Activated naive CD4-positive, alpha-beta T cell treated with anti-CD3 and anti-CD28 coated beads for 36 hours (primary cell): ENCODE measurements at regions not wholly inside any gene's neighbourhood (a gene's known extent, or its start where the extent isn't known, plus 50 kb on each side); places are given as distances from the start of the nearest gene placed in this dataset.

Experiments
- CTCF ChIA-PET: fragments of 350-600 bp; sonication (Branson Sonifier 250); formaldehyde crosslinking; loops from one replicate; lab custom pipeline; 2021; ENCODE audit warnings: antibody characterized with exemption; lab: Charles Lee
- DNase-seq: peaks from one replicate; pipeline ENCODE4 v3.0.0-alpha.2; 2020
- H3K27ac Mint-ChIP-seq: one replicate; pipeline ENCODE4 v1.8.0; 2021; ENCODE audit warnings: mild to moderate bottlenecking, mixed read lengths
- H3K27me3 Mint-ChIP-seq: one replicate; pipeline ENCODE4 v1.8.0; 2021; ENCODE audit warnings: low read depth, mixed read lengths
- H3K36me3 Mint-ChIP-seq: one replicate; pipeline ENCODE4 v1.8.0; 2021; ENCODE audit warnings: low read depth, mixed read lengths
- H3K4me1 Mint-ChIP-seq: one replicate; pipeline ENCODE4 v1.8.0; 2021; ENCODE audit warnings: low read depth, mixed read lengths
- H3K4me3 Mint-ChIP-seq: one replicate; pipeline ENCODE4 v1.8.0; 2021; ENCODE audit warnings: mild to moderate bottlenecking, moderate library complexity, mixed read lengths
- H3K9me3 Mint-ChIP-seq: one replicate; pipeline ENCODE4 v1.8.0; 2021; ENCODE audit warnings: mixed read lengths
- intact Hi-C: fragments of 100-400 bp; cut with micrococcal nuclease; formaldehyde crosslinking; loops from one replicate; pipeline ENCODE4 v1.15.1; 2023

DNA sequence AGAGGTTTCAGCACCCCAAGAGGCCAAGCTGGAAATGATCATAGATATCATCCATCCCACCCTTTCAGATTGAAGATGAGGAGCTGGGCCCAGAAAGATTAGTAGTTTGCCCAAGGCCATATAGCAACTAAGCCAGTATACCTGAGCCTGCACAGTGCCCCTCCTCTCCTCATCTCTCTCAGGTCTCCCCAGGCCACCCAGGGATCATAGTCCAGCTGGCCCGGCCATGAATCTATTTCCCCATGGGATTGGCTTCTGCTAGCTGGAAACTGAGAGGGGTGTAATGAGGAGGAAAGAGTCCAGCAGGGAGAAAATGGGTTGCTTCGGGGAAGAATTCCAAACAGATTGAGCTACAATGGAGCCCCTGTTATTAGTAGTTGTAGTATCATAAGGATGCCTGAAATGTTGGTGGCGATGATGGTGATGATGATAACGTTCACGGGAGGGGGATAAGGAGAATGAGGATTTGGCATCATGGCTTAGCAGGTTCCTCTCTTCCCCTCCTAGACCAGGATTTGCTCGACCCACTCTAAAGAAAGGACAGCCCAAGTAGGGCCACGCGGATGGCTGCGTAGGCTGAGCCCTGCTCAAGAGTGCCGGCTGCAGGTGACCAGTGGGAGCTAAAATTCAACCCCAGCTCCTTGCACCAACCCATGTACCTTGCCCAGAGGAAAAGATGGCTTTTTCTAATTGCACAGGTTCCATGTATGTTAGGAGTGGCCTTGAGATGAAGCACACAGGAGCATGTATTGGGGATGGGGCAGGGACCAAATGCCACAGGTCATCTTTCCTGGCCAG is 117.8 kb upstream of the PJA1 start:
- H3K4me3 Mint-ChIP-seq = no peak overlapping the region
- no peak for DNase-seq
- H3K27ac Mint-ChIP-seq = no peak overlapping the region
- intact Hi-C loops = loop anchor here (5.0 kb wide), 1 partner anchor 56 kb away; no protein-coding TSS in a partner anchor
- no peaks in the 10 kb centered on the region for H3K4me1 Mint-ChIP-seq
- H3K36me3 Mint-ChIP-seq = no peaks in the 10 kb centered on the region
- CTCF ChIA-PET = interaction anchor here (1.6 kb wide), 1 partner anchor 455 kb away, joined by 4 read pairs; the partner anchor contains the start of gene EFNB1
- H3K9me3 Mint-ChIP-seq = no peaks in the 10 kb centered on the region
- no peaks in the 10 kb centered on the region for H3K27me3 Mint-ChIP-seq

DNA sequence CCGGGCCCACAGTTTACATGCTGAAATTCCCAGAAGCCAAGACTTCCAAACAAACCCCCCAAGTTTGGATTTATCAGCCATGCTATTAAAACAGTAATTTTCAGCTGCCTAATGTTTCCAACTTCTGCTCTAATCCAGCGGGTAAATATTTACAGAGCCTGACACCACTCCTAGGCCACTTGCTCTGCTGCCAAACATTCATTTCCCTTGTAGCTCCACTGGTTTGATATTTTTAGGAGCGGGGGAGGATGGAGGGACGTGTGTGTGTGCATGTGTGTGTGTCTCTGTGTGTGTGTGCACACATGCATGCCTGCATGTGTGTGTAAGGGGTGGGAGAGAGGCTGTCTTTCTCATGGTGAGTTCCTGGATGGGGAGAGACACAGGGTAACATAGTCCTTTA is 115.7 kb upstream of the PJA1 start:
- no peak for DNase-seq
- no peaks in the 10 kb centered on the region for H3K4me1 Mint-ChIP-seq
- intact Hi-C loops = loop anchor here (5.0 kb wide), 1 partner anchor 54 kb away; no protein-coding TSS in a partner anchor

DNA sequence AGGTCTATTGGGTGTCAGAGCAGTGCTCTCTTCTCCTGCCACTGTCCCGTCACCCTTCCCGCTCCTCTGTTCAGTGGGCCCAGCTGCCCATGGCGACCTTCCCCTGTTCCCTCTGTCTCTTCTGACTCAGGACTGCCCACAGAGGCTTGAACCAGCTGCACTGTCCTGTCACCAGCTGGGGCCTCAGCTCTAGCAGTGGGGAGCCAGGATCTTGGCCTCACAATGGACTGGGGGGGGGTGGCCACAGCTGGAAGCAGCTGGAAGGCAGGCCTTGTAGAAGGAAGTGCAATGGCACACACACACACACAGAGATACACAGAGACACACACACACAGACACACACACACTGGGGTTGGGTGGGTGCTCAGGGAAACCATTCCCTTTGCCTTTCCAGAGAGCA is 114.0 kb upstream of the PJA1 start:
- intact Hi-C loops = no loop called here
- DNase-seq = no peak
- Mint-ChIP-seq H3K27ac (no peak overlapping the region), H3K27me3 (no peaks in the 10 kb centered on the region), H3K4me1 (no peaks in the 10 kb centered on the region), H3K9me3 (no peaks in the 10 kb centered on the region), H3K4me3 (no peak overlapping the region), H3K36me3 (no peaks in the 10 kb centered on the region)
- CTCF ChIA-PET = no interaction called here

More for the DNA sequence above, 115.7 kb upstream of the PJA1 start:
- Mint-ChIP-seq H3K4me3 (no peak overlapping the region), H3K36me3 (no peaks in the 10 kb centered on the region), H3K27ac (no peak overlapping the region), H3K27me3 (no peaks in the 10 kb centered on the region), H3K9me3 (no peaks in the 10 kb centered on the region)
- CTCF ChIA-PET = no interaction called here

DNA sequence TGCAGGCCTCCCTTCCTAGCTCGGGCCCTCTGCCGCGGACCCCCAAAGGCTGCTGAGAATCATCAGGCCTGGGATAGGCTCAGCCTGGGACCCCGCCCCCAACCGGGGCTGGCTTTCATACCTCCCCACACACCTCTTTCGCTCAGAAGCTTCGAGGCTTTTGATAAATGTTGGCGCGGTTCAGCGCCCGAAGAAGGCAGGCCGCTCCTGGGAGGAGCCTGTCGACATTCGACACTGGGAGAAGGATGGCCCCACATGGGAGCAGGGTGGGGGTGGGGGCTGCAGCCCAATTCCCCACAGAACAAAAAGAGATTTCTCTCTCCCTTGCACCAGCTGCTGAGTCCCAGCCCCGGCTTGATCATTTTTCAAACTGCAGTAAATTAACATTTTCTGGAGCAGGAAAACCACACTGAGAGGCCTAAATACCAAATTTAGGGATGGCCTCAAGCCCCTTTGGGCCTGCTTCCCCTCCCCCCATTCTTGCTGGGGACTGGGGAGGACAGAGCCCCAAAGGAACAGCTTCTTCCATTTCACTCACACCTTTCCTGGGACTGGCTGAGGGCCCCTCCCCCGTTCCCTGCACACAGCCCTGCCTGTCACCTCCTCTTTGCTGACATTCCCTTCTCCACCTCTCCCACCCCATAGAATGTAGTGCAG is 112.9 kb upstream of the PJA1 start:
- Mint-ChIP-seq H3K9me3 (no peaks in the 10 kb centered on the region), H3K36me3 (no peaks in the 10 kb centered on the region), H3K4me3 (no peak overlapping the region), H3K27ac (no peak overlapping the region), H3K27me3 (no peaks in the 10 kb centered on the region), H3K4me1 (no peaks in the 10 kb centered on the region)
- CTCF ChIA-PET = no interaction called here
- intact Hi-C loops = no loop called here
- DNase-seq = no peak

DNA sequence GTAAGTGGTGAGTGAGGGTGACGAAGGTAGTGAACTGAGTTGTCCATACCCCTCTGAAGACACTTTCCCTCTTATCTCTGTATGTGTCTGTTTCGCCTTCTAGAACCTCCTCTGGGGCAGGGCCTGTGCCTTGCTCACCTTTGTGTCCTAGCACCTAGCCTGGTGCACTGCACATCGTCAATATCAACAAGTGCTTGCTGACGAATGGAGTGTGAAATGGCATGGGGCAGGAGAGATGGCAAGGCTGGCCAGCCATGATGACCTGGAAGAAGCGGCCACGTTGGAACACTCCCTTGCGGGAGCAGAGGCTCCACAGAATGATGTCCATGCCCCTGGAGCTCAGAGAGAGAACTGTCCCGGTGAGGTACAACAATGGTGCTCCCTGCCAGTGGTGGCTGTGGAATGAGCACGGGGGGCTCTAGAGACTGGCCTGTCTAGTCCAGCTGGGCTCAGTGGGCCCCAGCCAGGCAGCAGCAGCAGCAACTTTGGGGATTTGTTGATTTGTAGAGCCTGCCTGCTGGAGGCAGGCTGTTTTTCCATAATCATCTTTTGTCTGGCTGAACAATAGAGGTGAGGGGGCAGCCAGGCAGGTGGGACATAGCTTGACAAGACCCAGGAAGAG is 112.2 kb upstream of the PJA1 start:
- no peak for DNase-seq
- intact Hi-C loops = no loop called here
- Mint-ChIP-seq H3K27ac (no peak overlapping the region), H3K4me1 (no peaks in the 10 kb centered on the region), H3K27me3 (no peaks in the 10 kb centered on the region), H3K36me3 (no peaks in the 10 kb centered on the region), H3K4me3 (no peak overlapping the region), H3K9me3 (no peaks in the 10 kb centered on the region)
- CTCF ChIA-PET = no interaction called here

DNA sequence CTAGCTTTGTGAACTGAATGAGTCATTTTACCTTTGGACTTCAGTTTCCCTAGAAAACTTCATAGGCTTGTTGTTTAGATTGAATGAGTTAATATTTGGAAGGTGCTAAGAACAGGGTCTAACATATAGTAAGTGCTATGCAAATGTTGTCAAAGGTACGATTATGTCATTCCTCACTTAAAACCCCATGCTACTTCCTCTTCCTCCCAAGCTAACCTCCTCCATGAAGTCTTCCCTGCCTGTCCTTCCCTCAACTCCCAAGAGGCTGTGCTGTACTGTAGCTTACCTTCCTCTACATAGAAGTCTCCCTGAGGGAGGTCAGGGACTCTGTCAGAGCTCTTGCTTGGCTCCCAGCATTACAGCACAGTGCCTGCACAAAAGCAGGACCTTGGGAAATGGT is 103.4 kb upstream of the PJA1 start:
- intact Hi-C loops = no loop called here
- no peak overlapping the region for H3K27ac Mint-ChIP-seq
- no peak for DNase-seq
- H3K36me3 Mint-ChIP-seq = no peaks in the 10 kb centered on the region
- CTCF ChIA-PET = no interaction called here
- H3K27me3 Mint-ChIP-seq = no peaks in the 10 kb centered on the region
- H3K4me1 Mint-ChIP-seq = peaks cover 1% of the 10 kb centered on the region
- no peak overlapping the region for H3K4me3 Mint-ChIP-seq
- H3K9me3 Mint-ChIP-seq = no peaks in the 10 kb centered on the region

DNA sequence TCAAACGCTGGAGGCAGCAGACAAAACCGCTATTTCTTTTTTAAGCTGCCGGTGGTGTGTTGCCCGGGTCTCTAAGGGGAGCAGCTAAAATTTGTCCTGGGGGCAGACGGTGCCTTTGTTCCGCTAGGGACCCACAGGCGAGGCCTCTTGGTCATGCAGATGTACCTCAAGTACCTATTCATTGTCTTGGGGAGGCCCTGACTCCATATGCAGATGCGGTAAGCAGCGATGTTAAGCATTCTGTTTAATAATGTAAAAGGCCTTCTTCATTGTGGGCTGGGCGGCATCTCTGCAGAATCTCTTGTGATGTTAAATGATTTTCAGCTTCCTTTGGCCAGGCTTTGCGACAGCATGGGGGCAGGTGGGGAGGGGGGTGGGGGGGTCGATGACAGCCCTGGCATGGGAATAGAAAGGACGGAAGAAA is 98.9 kb upstream of the PJA1 start:
- Mint-ChIP-seq H3K27ac (no peak overlapping the region), H3K36me3 (no peaks in the 10 kb centered on the region), H3K4me3 (no peak overlapping the region), H3K4me1 (peaks cover 1% of the 10 kb centered on the region), H3K9me3 (no peaks in the 10 kb centered on the region), H3K27me3 (peaks cover 7% of the 10 kb centered on the region)
- intact Hi-C loops = no loop called here
- CTCF ChIA-PET = no interaction called here
- no peak for DNase-seq

DNA sequence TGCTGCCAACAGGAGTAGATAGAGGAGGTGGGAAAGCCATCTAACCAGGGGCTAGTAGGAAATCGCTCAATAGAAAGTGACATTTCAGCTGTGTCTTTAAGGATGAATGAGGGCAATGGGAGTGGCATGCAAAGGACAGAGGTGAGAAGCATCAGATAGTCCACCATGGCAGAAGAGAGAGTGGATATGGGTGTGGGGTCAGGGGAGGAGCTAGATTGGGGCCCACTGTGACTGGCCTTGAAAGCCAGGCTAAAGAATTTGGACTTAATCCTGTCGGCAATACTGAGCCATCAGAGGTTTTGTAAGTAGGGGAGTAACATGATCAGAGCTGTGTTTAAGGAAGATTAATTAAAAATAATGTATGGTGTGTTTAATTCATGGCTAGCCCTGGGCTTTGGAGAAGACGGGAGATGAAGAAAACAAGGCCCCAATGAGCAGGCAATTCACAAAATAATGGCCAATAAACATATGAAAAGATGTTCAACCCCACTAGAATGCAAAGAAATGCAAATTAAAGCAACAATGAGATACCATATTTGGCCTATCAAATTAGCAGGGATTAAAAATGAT is 98.1 kb upstream of the PJA1 start:
- peaks cover 7% of the 10 kb centered on the region for H3K27me3 Mint-ChIP-seq
- peaks cover under 1% of the 10 kb centered on the region for H3K4me1 Mint-ChIP-seq
- CTCF ChIA-PET = no interaction called here

DNA sequence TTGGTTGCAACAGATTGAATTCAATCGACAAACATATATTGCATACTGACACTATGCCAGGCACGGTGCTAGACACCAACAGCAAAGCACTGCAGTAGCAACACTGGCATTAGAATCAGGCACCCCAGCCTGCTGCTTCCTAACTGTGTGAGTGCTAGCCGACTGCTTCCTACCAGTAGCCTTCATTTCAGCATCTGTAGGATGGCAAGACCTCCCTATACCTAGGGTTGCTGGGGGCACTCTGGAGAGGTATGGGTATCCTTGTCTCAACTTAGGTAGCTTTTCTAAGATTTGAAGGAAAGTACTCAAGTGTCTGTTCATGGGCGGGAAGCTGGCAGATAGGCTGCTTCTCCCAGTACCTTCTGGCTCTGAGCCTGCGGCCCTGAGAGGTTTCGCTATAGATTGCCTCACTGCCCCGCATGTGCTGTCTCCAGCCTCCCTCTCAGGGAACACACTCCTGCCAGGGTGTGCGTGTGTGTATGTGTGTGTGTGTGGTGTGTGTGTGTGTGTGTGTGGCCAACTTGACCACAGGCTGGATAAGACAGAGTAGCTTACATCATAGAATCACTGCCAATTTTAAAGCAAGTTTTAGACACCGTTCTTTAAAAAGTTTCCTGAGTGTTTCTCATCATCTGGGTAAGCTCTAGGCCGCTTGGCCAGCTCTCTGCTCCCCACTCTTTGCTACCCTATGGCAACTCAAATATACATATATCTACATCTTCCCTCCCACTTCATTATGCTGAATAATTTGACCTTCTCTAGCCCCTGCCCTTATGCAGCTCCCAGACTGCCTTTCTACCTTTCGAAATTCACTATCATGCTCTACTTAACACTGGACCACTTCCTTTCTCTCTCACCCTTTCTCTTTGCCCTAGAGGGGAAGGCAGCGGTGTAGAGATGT is 97.0 kb upstream of the PJA1 start:
- Mint-ChIP-seq H3K27me3 (peaks cover 7% of the 10 kb centered on the region), H3K9me3 (no peaks in the 10 kb centered on the region), H3K27ac (no peak overlapping the region), H3K4me3 (no peak overlapping the region), H3K36me3 (no peaks in the 10 kb centered on the region), H3K4me1 (no peaks in the 10 kb centered on the region)
- intact Hi-C loops = no loop called here
- no peak for DNase-seq
- CTCF ChIA-PET = no interaction called here

More for the DNA sequence above, 98.1 kb upstream of the PJA1 start:
- Mint-ChIP-seq H3K4me3 (no peak overlapping the region), H3K36me3 (no peaks in the 10 kb centered on the region), H3K9me3 (no peaks in the 10 kb centered on the region), H3K27ac (no peak overlapping the region)
- intact Hi-C loops = no loop called here
- DNase-seq = no peak

DNA sequence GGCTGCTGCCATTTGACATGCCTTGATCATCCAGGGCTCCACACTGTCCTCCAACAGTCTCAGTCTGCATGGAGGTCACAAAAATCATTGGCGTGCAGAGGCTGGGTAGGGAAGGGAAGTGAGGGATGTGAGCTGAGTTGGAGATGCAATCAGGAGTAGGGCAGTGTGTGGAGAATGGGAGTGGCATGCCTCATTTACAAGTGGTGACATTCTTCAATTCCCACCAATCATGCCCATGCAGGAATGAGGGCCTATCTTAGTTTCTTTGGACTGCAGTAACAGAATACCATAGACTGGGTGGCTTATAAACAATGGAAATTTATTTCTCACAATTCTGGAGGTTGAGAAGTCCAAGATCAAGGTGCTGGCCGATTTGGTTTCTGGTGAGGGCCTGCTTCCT is 94.9 kb upstream of the PJA1 start:
- CTCF ChIA-PET = no interaction called here
- intact Hi-C loops = no loop called here
- Mint-ChIP-seq H3K27ac (no peak overlapping the region), H3K9me3 (no peaks in the 10 kb centered on the region), H3K27me3 (peaks cover 7% of the 10 kb centered on the region), H3K4me3 (no peak overlapping the region), H3K4me1 (no peaks in the 10 kb centered on the region), H3K36me3 (no peaks in the 10 kb centered on the region)
- no peak for DNase-seq

DNA sequence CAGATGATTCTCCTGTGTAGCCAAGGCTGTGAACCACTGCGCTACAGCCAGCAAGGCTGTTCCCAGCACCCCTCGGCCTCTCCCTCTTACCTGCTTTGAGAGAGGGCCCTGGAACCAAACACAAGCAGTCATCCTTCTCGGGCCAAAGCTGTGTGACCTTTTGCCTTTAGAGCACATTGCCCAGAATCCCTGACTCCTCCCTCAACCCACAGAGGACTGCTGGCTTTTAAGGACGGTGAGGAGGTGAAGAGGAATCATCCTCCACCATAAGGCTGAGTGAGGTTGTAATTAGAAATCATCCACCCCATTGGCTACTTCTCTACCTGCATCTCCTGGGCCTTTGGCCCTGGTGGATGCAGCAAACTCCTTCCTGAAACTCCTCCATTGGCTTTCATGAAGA is 93.6 kb upstream of the PJA1 start:
- DNase-seq = no peak
- no peak overlapping the region for H3K4me3 Mint-ChIP-seq
- no peak overlapping the region for H3K27ac Mint-ChIP-seq
- H3K4me1 Mint-ChIP-seq = no peaks in the 10 kb centered on the region
- CTCF ChIA-PET = no interaction called here
- H3K36me3 Mint-ChIP-seq = no peaks in the 10 kb centered on the region
- H3K9me3 Mint-ChIP-seq = no peaks in the 10 kb centered on the region
- intact Hi-C loops = no loop called here
- H3K27me3 Mint-ChIP-seq = peaks cover 7% of the 10 kb centered on the region
